ENCODE measurements at regions not wholly inside any gene's neighbourhood (a gene's known extent, or its start where the extent isn't known, plus 50 kb on each side); places are given as distances from the start of the nearest gene placed in this dataset.

DNA sequence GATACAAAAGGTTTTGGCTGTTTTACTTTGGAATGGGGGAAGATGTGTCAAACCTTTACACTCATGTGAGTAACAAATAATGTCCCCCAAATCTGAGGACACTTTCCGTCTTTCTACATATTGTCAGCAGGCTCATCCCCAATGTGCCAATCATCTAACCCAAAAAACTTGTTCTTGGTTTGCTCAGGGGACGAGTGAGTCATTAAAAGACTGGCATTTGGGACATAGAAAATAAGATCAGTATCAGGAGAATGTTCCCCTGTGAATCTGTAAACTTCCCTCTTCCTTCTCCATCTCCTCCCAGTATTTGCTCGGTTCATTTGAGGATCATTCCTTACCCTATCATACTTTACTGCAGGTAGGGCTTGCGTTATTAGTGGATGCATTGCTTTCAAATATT, 194.1 kb upstream of the RUNX1 start:
- 23% methylated on average over 4 of the region's 4 CpGs for WGBS (ENCODE audit: low lambda C conversion rate)
- ChIA-PET POLR2A (no interaction called here), CTCF (ENCODE audit: low intra/inter-chr PET ratio, low total read pairs) (no interaction called here)
- Histone ChIP-seq H3K79me2 (ENCODE audit: insufficient read depth, low read length) (no peaks in the 10 kb centered on the region), H3K4me1 (ENCODE audit: insufficient read depth, low read length) (no peaks in the 10 kb centered on the region), H3K9me3 (ENCODE audit: low read length) (no peaks in the 10 kb centered on the region), H3K9ac (ENCODE audit: insufficient read depth, low read depth, low read length) (no peak overlapping the region), H3K27me3 (ENCODE audit: control insufficient read depth in 1 of 2, insufficient read depth in 2 of 2, low read length in 2 of 2) (0 out of 5 replicates have a peak, but pooled peaks cover 0 to 3% of the 10 kb centered on the region in 2 experiments), H3K4me2 (ENCODE audit: low read depth, low read length) (no peak overlapping the region), H3K36me3 (replicated peaks in 1 of 2; ENCODE audit: control insufficient read depth in 1 of 2, insufficient read depth in 2 of 2, low read length in 2 of 2) (no peaks in the 10 kb centered on the region), H2AFZ (ENCODE audit: low read length) (no peak overlapping the region), H4K20me1 (ENCODE audit: insufficient read depth, low read length) (no peaks in the 10 kb centered on the region), H3K27ac (ENCODE audit: extremely low read length, insufficient read depth, low read length) (no peak overlapping the region), H3K4me3 (replicated peaks in 1 of 3; ENCODE audit: insufficient read depth in 1 of 3, low read depth in 2 of 3, low read length in 3 of 3) (no peak overlapping the region)
- DNase-seq (ENCODE audit: low spot score) = no peak
- intact Hi-C loops (cut with micrococcal nuclease; ENCODE audit: unreplicated experiment) (no loop called here), in situ Hi-C loops (cut with HindIII; ENCODE audit: extremely low pct_ligation_motif_present, low pct_unique_long_range_greater_than_20kb) (no loop called here)
- BruUV-seq (replicated peaks) = no TSS peak
- no peak for FAIRE-seq
- TF ChIP-seq ARID2 (CRISPR knock-in tag; IDR thresholded peaks at IDR 0.05; ENCODE audit: borderline replicate concordance) (no peak), DPF2 (CRISPR knock-in tag; IDR thresholded peaks at IDR 0.05; ENCODE audit: borderline replicate concordance, low read depth) (no peak)
- TF ChIP-seq, protein P1, sequence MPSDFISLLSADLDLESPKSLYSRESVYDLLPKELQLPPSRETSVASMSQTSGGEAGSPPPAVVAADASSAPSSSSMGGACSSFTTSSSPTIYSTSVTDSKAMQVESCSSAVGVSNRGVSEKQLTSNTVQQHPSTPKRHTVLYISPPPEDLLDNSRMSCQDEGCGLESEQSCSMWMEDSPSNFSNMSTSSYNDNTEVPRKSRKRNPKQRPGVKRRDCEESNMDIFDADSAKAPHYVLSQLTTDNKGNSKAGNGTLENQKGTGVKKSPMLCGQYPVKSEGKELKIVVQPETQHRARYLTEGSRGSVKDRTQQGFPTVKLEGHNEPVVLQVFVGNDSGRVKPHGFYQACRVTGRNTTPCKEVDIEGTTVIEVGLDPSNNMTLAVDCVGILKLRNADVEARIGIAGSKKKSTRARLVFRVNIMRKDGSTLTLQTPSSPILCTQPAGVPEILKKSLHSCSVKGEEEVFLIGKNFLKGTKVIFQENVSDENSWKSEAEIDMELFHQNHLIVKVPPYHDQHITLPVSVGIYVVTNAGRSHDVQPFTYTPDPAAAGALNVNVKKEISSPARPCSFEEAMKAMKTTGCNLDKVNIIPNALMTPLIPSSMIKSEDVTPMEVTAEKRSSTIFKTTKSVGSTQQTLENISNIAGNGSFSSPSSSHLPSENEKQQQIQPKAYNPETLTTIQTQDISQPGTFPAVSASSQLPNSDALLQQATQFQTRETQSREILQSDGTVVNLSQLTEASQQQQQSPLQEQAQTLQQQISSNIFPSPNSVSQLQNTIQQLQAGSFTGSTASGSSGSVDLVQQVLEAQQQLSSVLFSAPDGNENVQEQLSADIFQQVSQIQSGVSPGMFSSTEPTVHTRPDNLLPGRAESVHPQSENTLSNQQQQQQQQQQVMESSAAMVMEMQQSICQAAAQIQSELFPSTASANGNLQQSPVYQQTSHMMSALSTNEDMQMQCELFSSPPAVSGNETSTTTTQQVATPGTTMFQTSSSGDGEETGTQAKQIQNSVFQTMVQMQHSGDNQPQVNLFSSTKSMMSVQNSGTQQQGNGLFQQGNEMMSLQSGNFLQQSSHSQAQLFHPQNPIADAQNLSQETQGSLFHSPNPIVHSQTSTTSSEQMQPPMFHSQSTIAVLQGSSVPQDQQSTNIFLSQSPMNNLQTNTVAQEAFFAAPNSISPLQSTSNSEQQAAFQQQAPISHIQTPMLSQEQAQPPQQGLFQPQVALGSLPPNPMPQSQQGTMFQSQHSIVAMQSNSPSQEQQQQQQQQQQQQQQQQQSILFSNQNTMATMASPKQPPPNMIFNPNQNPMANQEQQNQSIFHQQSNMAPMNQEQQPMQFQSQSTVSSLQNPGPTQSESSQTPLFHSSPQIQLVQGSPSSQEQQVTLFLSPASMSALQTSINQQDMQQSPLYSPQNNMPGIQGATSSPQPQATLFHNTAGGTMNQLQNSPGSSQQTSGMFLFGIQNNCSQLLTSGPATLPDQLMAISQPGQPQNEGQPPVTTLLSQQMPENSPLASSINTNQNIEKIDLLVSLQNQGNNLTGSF (CRISPR knock-in tag; IDR thresholded peaks at IDR 0.05) = no peak
- TF ChIP-seq, protein P2, sequence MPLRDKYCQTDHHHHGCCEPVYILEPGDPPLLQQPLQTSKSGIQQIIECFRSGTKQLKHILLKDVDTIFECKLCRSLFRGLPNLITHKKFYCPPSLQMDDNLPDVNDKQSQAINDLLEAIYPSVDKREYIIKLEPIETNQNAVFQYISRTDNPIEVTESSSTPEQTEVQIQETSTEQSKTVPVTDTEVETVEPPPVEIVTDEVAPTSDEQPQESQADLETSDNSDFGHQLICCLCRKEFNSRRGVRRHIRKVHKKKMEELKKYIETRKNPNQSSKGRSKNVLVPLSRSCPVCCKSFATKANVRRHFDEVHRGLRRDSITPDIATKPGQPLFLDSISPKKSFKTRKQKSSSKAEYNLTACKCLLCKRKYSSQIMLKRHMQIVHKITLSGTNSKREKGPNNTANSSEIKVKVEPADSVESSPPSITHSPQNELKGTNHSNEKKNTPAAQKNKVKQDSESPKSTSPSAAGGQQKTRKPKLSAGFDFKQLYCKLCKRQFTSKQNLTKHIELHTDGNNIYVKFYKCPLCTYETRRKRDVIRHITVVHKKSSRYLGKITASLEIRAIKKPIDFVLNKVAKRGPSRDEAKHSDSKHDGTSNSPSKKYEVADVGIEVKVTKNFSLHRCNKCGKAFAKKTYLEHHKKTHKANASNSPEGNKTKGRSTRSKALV (CRISPR knock-in tag; IDR thresholded peaks at IDR 0.05) = no peak
- TF ChIP-seq, protein P3, sequence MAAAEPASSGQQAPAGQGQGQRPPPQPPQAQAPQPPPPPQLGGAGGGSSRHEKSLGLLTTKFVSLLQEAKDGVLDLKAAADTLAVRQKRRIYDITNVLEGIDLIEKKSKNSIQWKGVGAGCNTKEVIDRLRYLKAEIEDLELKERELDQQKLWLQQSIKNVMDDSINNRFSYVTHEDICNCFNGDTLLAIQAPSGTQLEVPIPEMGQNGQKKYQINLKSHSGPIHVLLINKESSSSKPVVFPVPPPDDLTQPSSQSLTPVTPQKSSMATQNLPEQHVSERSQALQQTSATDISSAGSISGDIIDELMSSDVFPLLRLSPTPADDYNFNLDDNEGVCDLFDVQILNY (CRISPR knock-in tag; conservative IDR thresholded peaks at IDR 0.05) = no peak
- no peak for ATAC-seq

All from HepG2 (cell line).